Breast epithelium (tissue), 3 donors: ENCODE measurements at regions not wholly inside any gene's neighbourhood (a gene's known extent, or its start where the extent isn't known, plus 50 kb on each side); places are given as distances from the start of the nearest gene placed in this dataset.

ENCODE experiments used
- POLR2A ChIP-seq: fragments of 450-650 bp; IDR thresholded peaks from one replicate; pipeline ENCODE4 v1.6.1; 2016; ENCODE audit warnings: antibody characterized with exemption, mild to moderate bottlenecking, moderate library complexity
- POLR2AphosphoS5 ChIP-seq, 3 donors: sonication (generic); formaldehyde crosslinking; IDR thresholded peaks; one replicate each; pipeline ENCODE4 v1.6.1; 2017; ENCODE audit warnings: antibody characterized with exemption in 3 of 3
- TF ChIP-seq, protein P1 (sequence below), 3 donors: fragments of 450-650 bp; IDR thresholded peaks; one replicate each; pipeline ENCODE4 v1.5.1; 2016 to 2017; ENCODE audit warnings: antibody characterized with exemption in 3 of 3, mild to moderate bottlenecking in 3 of 3, moderate library complexity in 3 of 3

DNA sequence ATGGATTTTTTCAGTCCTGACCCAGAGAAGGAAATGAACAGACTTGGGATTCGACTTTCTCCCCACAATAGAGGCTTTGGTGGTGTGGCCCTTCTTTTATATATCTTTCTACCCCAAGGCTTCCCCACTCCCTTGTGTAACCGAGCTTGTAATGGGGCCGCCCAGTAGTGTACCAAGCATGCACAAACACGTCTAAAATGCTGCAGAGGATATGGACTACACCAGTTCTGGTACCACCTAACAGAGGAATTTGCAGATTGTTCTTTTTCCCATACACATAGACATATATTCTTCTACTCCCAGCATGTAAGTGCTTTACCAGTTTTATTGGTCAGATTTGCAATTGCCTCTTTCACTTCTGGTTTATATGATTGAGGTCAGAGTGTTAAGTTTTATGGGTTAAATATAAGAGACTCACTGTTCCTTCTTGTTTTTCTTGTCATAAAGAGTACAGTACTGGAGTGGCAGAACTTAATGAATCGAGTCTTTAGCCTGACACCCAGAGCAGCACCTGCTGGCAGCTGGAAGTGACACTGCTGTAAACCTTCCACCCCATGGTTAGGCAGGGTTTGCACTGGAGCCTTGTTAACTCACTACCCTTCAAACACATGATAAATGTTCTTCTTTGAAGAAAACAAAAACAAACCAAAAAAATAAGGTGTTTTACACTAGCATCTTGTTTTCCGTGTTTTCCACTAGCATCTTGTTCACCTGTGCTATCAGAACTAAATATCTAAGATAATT, 198.6 kb downstream of the PTPRC start:
- no peak for TF ChIP-seq POLR2A
- TF ChIP-seq, protein P1, sequence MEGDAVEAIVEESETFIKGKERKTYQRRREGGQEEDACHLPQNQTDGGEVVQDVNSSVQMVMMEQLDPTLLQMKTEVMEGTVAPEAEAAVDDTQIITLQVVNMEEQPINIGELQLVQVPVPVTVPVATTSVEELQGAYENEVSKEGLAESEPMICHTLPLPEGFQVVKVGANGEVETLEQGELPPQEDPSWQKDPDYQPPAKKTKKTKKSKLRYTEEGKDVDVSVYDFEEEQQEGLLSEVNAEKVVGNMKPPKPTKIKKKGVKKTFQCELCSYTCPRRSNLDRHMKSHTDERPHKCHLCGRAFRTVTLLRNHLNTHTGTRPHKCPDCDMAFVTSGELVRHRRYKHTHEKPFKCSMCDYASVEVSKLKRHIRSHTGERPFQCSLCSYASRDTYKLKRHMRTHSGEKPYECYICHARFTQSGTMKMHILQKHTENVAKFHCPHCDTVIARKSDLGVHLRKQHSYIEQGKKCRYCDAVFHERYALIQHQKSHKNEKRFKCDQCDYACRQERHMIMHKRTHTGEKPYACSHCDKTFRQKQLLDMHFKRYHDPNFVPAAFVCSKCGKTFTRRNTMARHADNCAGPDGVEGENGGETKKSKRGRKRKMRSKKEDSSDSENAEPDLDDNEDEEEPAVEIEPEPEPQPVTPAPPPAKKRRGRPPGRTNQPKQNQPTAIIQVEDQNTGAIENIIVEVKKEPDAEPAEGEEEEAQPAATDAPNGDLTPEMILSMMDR (IDR thresholded peaks at IDR 0.05): no peak
- TF ChIP-seq POLR2AphosphoS5 (IDR thresholded peaks at IDR 0.05): no peak
